DOHH2 (cell line): ENCODE measurements at regions not wholly inside any gene's neighbourhood (a gene's known extent, or its start where the extent isn't known, plus 50 kb on each side); places are given as distances from the start of the nearest gene placed in this dataset.

ENCODE experiments used
- H3F3A ChIP-seq: fragments of 200-600 bp; sonication (generic), shearing (Covaris generic); 2 replicates; pipeline ENCODE4 v1.6.0; 2016; ENCODE audit warnings: antibody characterized with exemption, mild to moderate bottlenecking; ENCODE audit not compliant: control insufficient read depth, insufficient read depth
- H3K27ac ChIP-seq: fragments of 200-600 bp; sonication (generic); 2 replicates; pipeline ENCODE4 v1.5.1; 2014; ENCODE audit warnings: low read depth, mild to moderate bottlenecking, low read length, moderate library complexity
- H3K27me3 ChIP-seq: fragments of 200-600 bp; sonication (generic); 2 replicates; pipeline ENCODE4 v1.6.1; 2014; ENCODE audit warnings: mild to moderate bottlenecking, low read length, mixed read lengths; ENCODE audit not compliant: control insufficient read depth
- H3K36me3 ChIP-seq: fragments of 200-600 bp; sonication (generic); 2 replicates; pipeline ENCODE4 v1.6.1; 2014; ENCODE audit warnings: mild to moderate bottlenecking, low read length, moderate library complexity, mixed read lengths; ENCODE audit not compliant: control insufficient read depth
- H3K4me1 ChIP-seq: fragments of 200-600 bp; sonication (generic); 2 replicates; pipeline ENCODE4 v1.6.1; 2014; ENCODE audit warnings: mild to moderate bottlenecking, low read length, mixed read lengths; ENCODE audit not compliant: control insufficient read depth
- H3K4me2 ChIP-seq: fragments of 200-600 bp; sonication (generic); 2 replicates; pipeline ENCODE4 v1.6.0; 2014; ENCODE audit warnings: mild to moderate bottlenecking, low read length, moderate library complexity
- H3K4me3 ChIP-seq: fragments of 200-600 bp; sonication (generic); 2 replicates; pipeline ENCODE4 v1.5.1; 2014; ENCODE audit warnings: mild to moderate bottlenecking, low read length, mixed read lengths
- H3K79me2 ChIP-seq: fragments of 200-600 bp; sonication (generic); 2 replicates; pipeline ENCODE4 v1.6.1; 2014; ENCODE audit warnings: mild to moderate bottlenecking, low read length, mixed read lengths; ENCODE audit not compliant: control insufficient read depth
- H3K9me2 ChIP-seq: fragments of 200-600 bp; sonication (generic); replicated peaks from 2 replicates; pipeline ENCODE4 v1.6.1; 2014; ENCODE audit warnings: mild to moderate bottlenecking, low read length, mixed read lengths; ENCODE audit not compliant: control insufficient read depth
- H3K9me3 ChIP-seq: fragments of 200-600 bp; sonication (generic); 2 replicates; pipeline ENCODE4 v1.6.1; 2014; ENCODE audit warnings: antibody characterized with exemption, low read length, mixed read lengths; ENCODE audit not compliant: control insufficient read depth, insufficient read depth
- H4K20me1 ChIP-seq: fragments of 200-600 bp; sonication (generic); 2 replicates; pipeline ENCODE4 v1.6.0; 2014; ENCODE audit warnings: low read depth, mild to moderate bottlenecking, antibody characterized with exemption, low read length, moderate library complexity; ENCODE audit not compliant: control insufficient read depth, insufficient read depth
- EZH2phosphoT487 ChIP-seq: fragments of 200-600 bp; sonication (generic); IDR thresholded peaks from 2 replicates; pipeline ENCODE4 v1.6.1; 2017; ENCODE audit warnings: borderline replicate concordance, mild to moderate bottlenecking, antibody characterized with exemption, low read length, moderate library complexity, mixed read lengths
- TF ChIP-seq, protein P1 (sequence below): fragments of 200-600 bp; sonication (generic); IDR thresholded peaks from one replicate; pipeline ENCODE4 v1.5.1; 2014; ENCODE audit warnings: antibody characterized with exemption, mild to moderate bottlenecking, low read depth, low read length; ENCODE audit not compliant: poor library complexity, severe bottlenecking

DNA sequence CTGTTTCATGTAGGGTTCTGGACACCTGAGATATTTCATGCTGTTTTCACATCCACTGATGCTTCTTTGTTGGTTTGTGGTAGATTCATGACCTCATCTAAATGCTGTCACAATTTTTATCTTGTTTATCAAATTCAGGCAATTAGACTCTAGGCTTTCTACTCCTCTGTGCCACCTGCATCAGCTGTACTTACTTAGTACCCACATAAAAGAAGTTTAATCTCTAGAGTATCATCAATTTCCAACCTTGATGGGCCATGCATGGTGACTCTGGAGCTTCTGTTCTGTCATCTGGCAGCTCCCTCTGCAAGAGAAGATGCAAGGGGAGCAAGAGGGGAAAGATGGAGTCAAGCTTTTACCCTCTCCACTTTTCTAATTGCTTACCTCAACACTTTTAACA, 195.9 kb upstream of the VWC2 start:
- no peaks in the 10 kb centered on the region for H3K4me1 ChIP-seq
- no peaks in the 10 kb centered on the region for H3K9me2 ChIP-seq
- no peaks in the 10 kb centered on the region for H4K20me1 ChIP-seq
- H3K36me3 ChIP-seq = no peaks in the 10 kb centered on the region
- H3K79me2 ChIP-seq = no peaks in the 10 kb centered on the region
- H3K27ac ChIP-seq = no peak overlapping the region
- H3K27me3 ChIP-seq = no peaks in the 10 kb centered on the region
- no peak overlapping the region for H3K4me3 ChIP-seq
- H3K9me3 ChIP-seq = no peaks in the 10 kb centered on the region
- TF ChIP-seq, protein P1, sequence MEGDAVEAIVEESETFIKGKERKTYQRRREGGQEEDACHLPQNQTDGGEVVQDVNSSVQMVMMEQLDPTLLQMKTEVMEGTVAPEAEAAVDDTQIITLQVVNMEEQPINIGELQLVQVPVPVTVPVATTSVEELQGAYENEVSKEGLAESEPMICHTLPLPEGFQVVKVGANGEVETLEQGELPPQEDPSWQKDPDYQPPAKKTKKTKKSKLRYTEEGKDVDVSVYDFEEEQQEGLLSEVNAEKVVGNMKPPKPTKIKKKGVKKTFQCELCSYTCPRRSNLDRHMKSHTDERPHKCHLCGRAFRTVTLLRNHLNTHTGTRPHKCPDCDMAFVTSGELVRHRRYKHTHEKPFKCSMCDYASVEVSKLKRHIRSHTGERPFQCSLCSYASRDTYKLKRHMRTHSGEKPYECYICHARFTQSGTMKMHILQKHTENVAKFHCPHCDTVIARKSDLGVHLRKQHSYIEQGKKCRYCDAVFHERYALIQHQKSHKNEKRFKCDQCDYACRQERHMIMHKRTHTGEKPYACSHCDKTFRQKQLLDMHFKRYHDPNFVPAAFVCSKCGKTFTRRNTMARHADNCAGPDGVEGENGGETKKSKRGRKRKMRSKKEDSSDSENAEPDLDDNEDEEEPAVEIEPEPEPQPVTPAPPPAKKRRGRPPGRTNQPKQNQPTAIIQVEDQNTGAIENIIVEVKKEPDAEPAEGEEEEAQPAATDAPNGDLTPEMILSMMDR = no peak
- no peak for TF ChIP-seq EZH2phosphoT487
- no peaks in the 10 kb centered on the region for H3F3A ChIP-seq
- no peak overlapping the region for H3K4me2 ChIP-seq

DNA sequence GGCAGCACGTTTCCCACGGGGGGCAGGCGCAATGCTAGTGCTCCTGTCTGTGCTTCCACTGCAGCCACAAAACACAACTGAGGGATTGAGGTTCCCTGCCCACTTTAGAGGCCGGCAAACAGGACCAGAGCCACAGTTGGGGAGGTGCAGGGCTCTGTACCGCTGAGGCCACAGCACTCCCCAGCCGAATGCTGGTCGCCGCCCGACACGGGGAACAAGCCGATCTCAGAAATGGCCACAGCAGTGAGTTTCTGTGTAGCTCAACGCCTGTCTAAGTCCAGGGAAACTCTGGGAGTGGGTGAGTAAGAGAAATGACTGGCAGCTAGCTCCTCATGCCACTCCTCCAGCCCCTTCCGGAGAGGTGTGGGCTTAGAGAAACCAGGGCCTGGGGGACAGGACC, 194.0 kb upstream of the VWC2 start:
- no peaks in the 10 kb centered on the region for H3K27me3 ChIP-seq
- H3K27ac ChIP-seq = no peak overlapping the region
- H3K4me2 ChIP-seq = no peak overlapping the region

DNA sequence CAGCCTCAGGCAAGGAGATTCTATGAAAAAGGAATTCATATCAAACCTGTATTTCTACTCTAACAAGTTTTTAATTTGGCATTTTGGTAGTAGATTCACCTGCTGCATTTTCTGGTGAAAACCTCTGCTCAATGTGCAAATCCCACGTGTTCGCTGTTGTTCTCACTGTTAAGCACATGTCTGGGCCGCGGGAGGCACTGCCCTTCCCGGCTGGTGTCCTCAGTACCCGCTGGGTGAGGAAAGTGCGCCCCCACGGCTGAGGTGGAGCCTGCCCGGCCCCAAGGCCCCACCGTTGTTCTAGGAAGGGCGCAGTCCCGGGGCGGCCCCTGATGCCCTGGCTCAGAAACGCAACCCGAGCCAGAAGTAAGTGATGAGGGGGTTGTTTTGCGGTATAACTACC, 193.4 kb upstream of the VWC2 start:
- no peaks in the 10 kb centered on the region for H3K9me3 ChIP-seq
- H3K4me3 ChIP-seq = no peak overlapping the region
- H3K4me1 ChIP-seq = no peaks in the 10 kb centered on the region
- no peak overlapping the region for H3K4me2 ChIP-seq
- H4K20me1 ChIP-seq = no peaks in the 10 kb centered on the region
- no peaks in the 10 kb centered on the region for H3K27me3 ChIP-seq
- H3K36me3 ChIP-seq = no peaks in the 10 kb centered on the region
- H3K9me2 ChIP-seq = no peaks in the 10 kb centered on the region
- no peak overlapping the region for H3K27ac ChIP-seq
- no peaks in the 10 kb centered on the region for H3F3A ChIP-seq
- TF ChIP-seq EZH2phosphoT487 = no peak
- TF ChIP-seq, protein P1 = no peak
- no peaks in the 10 kb centered on the region for H3K79me2 ChIP-seq

More for the DNA sequence above, 194.0 kb upstream of the VWC2 start:
- H3K36me3 ChIP-seq = no peaks in the 10 kb centered on the region
- no peak for TF ChIP-seq EZH2phosphoT487
- TF ChIP-seq, protein P1 = no peak
- no peaks in the 10 kb centered on the region for H3K79me2 ChIP-seq
- no peaks in the 10 kb centered on the region for H3K9me2 ChIP-seq
- no peaks in the 10 kb centered on the region for H3K9me3 ChIP-seq
- H4K20me1 ChIP-seq = no peaks in the 10 kb centered on the region
- H3K4me3 ChIP-seq = no peak overlapping the region
- no peaks in the 10 kb centered on the region for H3F3A ChIP-seq
- H3K4me1 ChIP-seq = no peaks in the 10 kb centered on the region

DNA sequence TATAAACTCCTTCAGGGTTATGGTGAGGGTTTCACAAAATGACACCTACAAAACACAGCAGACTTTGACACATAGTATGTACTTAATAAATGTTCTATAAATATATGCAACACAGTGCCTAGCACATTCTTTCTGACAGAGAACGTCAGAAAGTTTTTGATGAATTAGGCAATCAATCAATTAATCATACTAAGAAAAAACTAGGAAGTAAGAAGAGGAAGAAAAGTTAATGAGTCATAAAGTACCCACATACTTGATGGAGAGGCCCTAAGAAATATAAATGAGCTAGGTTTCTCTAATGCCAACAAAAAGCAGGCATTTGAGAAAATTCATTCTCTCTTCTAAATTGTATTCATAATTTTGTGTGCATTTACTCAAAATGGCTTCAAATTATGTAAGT, 192.7 kb upstream of the VWC2 start:
- TF ChIP-seq EZH2phosphoT487 = no peak
- TF ChIP-seq, protein P1 = no peak
- Histone ChIP-seq H3K79me2 (no peaks in the 10 kb centered on the region), H3K4me3 (no peak overlapping the region), H3K9me2 (no peaks in the 10 kb centered on the region), H3K27me3 (no peaks in the 10 kb centered on the region), H3F3A (no peaks in the 10 kb centered on the region), H3K36me3 (no peaks in the 10 kb centered on the region), H4K20me1 (no peaks in the 10 kb centered on the region), H3K9me3 (no peaks in the 10 kb centered on the region), H3K27ac (no peak overlapping the region), H3K4me2 (no peak overlapping the region), H3K4me1 (no peaks in the 10 kb centered on the region)
